SK-N-SH treated with all-trans-retinoic acid at 6 μM for 48 hours (cell line): ENCODE measurements at regions not wholly inside any gene's neighbourhood (a gene's known extent, or its start where the extent isn't known, plus 50 kb on each side); places are given as distances from the start of the nearest gene placed in this dataset.

ENCODE experiments used
- ARNTL ChIP-seq: fragments of 450-650 bp; formaldehyde crosslinking; IDR thresholded peaks from 2 replicates; pipeline ENCODE4 v1.5.0; 2020; ENCODE audit warnings: low read depth, mild to moderate bottlenecking, moderate library complexity, borderline replicate concordance
- CREB5 ChIP-seq: fragments of 250-450 bp; sonication (Bioruptor Pico); IDR thresholded peaks from 2 replicates; pipeline ENCODE4 v1.5.1; 2020; ENCODE audit warnings: low read depth, mild to moderate bottlenecking, moderate library complexity
- CSDC2 ChIP-seq: fragments of 250-450 bp; sonication (Bioruptor Pico); IDR thresholded peaks from 2 replicates; pipeline ENCODE4 v1.5.0; 2020; ENCODE audit warnings: mild to moderate bottlenecking, moderate library complexity
- GLIS3 ChIP-seq: fragments of 250-450 bp; sonication (Bioruptor Pico); IDR thresholded peaks from 2 replicates; pipeline ENCODE4 v1.5.0; 2020; ENCODE audit warnings: mild to moderate bottlenecking, moderate library complexity
- ISL1 ChIP-seq: fragments of 250-450 bp; sonication (Bioruptor Pico); IDR thresholded peaks from 2 replicates; pipeline ENCODE4 v2.1.2; 2022; ENCODE audit warnings: mild to moderate bottlenecking, moderate library complexity
- PATZ1 ChIP-seq: fragments of 250-450 bp; sonication (Bioruptor Pico); IDR thresholded peaks from 2 replicates; pipeline ENCODE4 v1.8.0; 2020; ENCODE audit warnings: mild to moderate bottlenecking, moderate library complexity, borderline replicate concordance
- RARB ChIP-seq: fragments of 250-450 bp; sonication (Bioruptor Pico); IDR thresholded peaks from 2 replicates; pipeline ENCODE4 v1.8.0; 2021; ENCODE audit warnings: mild to moderate bottlenecking, moderate library complexity
- TOX ChIP-seq: fragments of 250-450 bp; sonication (Bioruptor Pico); IDR thresholded peaks from 2 replicates; pipeline ENCODE4 v1.8.0; 2021; ENCODE audit warnings: mild to moderate bottlenecking, moderate library complexity, borderline replicate concordance
- ZC3H10 ChIP-seq: fragments of 250-450 bp; sonication (Bioruptor Pico); IDR thresholded peaks from 2 replicates; pipeline ENCODE4 v1.5.1; 2021; ENCODE audit warnings: mild to moderate bottlenecking, moderate library complexity
- ZFP3 ChIP-seq: fragments of 250-450 bp; sonication (Bioruptor Pico); IDR thresholded peaks from 2 replicates; pipeline ENCODE4 v1.5.0; 2020; ENCODE audit warnings: mild to moderate bottlenecking, moderate library complexity
- ZNF565 ChIP-seq: fragments of 450-650 bp; formaldehyde crosslinking; conservative IDR thresholded peaks from 2 replicates; pipeline ENCODE4 v1.5.0; 2020; ENCODE audit warnings: low read depth, mild to moderate bottlenecking, moderate library complexity
- ZNF70 ChIP-seq: fragments of 450-650 bp; formaldehyde crosslinking; IDR thresholded peaks from 2 replicates; pipeline ENCODE4 v1.5.0; 2020; ENCODE audit warnings: mild to moderate bottlenecking, moderate library complexity

GRCh38 chrX:128931071-128931470, 592.2 kb downstream of the SMARCA1 start:
- TF ChIP-seq TOX (CRISPR knock-in tag), result no peak
- TF ChIP-seq CREB5 (CRISPR knock-in tag), result no peak
- no peak for TF ChIP-seq ZFP3 (CRISPR knock-in tag)
- TF ChIP-seq ZNF70 (CRISPR knock-in tag), result no peak
- TF ChIP-seq ZC3H10 (CRISPR knock-in tag), result no peak
- no peak for TF ChIP-seq RARB (CRISPR knock-in tag)
- TF ChIP-seq ARNTL, result no peak
- no peak for TF ChIP-seq PATZ1 (CRISPR knock-in tag)
- TF ChIP-seq ISL1 (CRISPR knock-in tag), result no peak
- no peak for TF ChIP-seq CSDC2 (CRISPR knock-in tag)
- no peak for TF ChIP-seq ZNF565 (CRISPR knock-in tag)
- no peak for TF ChIP-seq GLIS3 (CRISPR knock-in tag)
